NCI-H446 treated with DMSO at 0.1 percent for 48 hours (cell line): ENCODE measurements at regions not wholly inside any gene's neighbourhood (a gene's known extent, or its start where the extent isn't known, plus 50 kb on each side); places are given as distances from the start of the nearest gene placed in this dataset.
"Not testable (repeated sequence)": the region's sequence is repeated elsewhere in the genome, so short reads cannot be mapped to it uniquely, and the experiment has no call there.

ENCODE experiments used
- DNase-seq: peaks from one replicate; lab custom pipeline; 2025; lab: John Stamatoyannopoulos, UW

- DNase-seq = no peak
These were observed 53.8 kb downstream of the ADRB2 start for GRCh38 chr5:148880197-148880596.

GRCh38 chr5:148880696-148881095 is 54.3 kb downstream of the ADRB2 start:
- no peak for DNase-seq

- no peak for DNase-seq
These were observed 55.9 kb downstream of the ADRB2 start for GRCh38 chr5:148882332-148882731.

GRCh38 chr5:148884339-148885020 is 58.1 kb downstream of the ADRB2 start:
- no peak for DNase-seq

- no peak for DNase-seq
These were observed 60.9 kb downstream of the ADRB2 start for GRCh38 chr5:148887123-148887881.

GRCh38 chr5:148889936-148890335 is 63.5 kb downstream of the ADRB2 start:
- DNase-seq = not testable (repeated sequence)

- DNase-seq = not testable (repeated sequence)
These were observed 69.0 kb downstream of the ADRB2 start for GRCh38 chr5:148895441-148895840.

GRCh38 chr5:148897842-148898241 is 71.4 kb downstream of the ADRB2 start:
- DNase-seq = no peak

GRCh38 chr5:148898413-148899075 is 72.1 kb downstream of the ADRB2 start:
- no peak for DNase-seq

GRCh38 chr5:148899993-148900392 is 73.6 kb downstream of the ADRB2 start:
- DNase-seq = no peak

- DNase-seq = no peak
These were observed 76.1 kb downstream of the ADRB2 start for GRCh38 chr5:148902478-148902877.

- DNase-seq = no peak
These were observed 77.2 kb downstream of the ADRB2 start for GRCh38 chr5:148903587-148903986.

- peak; percentile 88 for DNase-seq
These were observed 78.0 kb downstream of the ADRB2 start for GRCh38 chr5:148904440-148904839.

- no peak for DNase-seq
These were observed 79.1 kb downstream of the ADRB2 start for GRCh38 chr5:148905541-148905940.

GRCh38 chr5:148906968-148907367 is 80.6 kb downstream of the ADRB2 start:
- DNase-seq = no peak

GRCh38 chr5:148909040-148909439 is 82.6 kb downstream of the ADRB2 start:
- no peak for DNase-seq

- DNase-seq = no peak
These were observed 83.4 kb downstream of the ADRB2 start for GRCh38 chr5:148909766-148910165.

GRCh38 chr5:148910216-148910615 is 83.8 kb downstream of the ADRB2 start:
- DNase-seq = no peak

GRCh38 chr5:148910686-148911361 is 84.4 kb downstream of the ADRB2 start:
- DNase-seq = no peak

GRCh38 chr5:148911386-148911785 is 85.0 kb downstream of the ADRB2 start:
- DNase-seq = no peak

- DNase-seq = no peak
These were observed 85.7 kb downstream of the ADRB2 start for GRCh38 chr5:148912146-148912545.

GRCh38 chr5:148912714-148913398 is 86.4 kb downstream of the ADRB2 start:
- DNase-seq = no peak
